ENCODE measurements at regions not wholly inside any gene's neighbourhood (a gene's known extent, or its start where the extent isn't known, plus 50 kb on each side); places are given as distances from the start of the nearest gene placed in this dataset.

DNA sequence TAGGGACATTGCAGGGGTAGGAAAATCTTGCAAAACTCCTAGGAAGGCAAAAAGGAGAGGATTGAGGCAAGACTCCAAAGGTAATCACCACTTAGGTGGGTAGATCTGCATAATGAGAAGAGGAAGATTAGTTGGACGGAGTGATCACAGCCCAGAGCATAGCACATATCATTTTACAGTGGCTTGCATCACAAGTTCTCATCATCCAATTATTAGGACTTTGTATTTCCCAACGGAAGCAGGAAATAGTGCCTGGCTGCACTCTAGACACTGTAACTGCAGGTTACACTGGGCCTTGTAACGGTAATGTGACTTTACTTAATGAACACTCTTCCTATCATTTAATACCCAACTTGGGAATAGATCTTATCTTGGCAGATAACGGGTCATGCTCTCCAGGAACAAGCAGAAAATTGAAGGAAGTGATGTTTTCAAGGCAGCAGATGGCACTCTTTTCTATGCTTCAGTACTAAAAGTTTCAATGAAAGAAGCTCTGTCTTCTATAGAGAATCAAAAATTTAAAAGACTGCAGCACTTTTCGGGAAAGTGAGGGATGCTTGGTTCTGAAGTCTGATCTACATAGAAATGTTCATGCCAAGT lies 101.9 kb upstream of the KCNMB2 start:
- no peak for TF ChIP-seq ZNF274 (IDR thresholded peaks at IDR 0.05; ENCODE audit: low read depth, low read length)
- H3K4me3 ChIP-seq (ENCODE audit: low read length) = no peak overlapping the region

DNA sequence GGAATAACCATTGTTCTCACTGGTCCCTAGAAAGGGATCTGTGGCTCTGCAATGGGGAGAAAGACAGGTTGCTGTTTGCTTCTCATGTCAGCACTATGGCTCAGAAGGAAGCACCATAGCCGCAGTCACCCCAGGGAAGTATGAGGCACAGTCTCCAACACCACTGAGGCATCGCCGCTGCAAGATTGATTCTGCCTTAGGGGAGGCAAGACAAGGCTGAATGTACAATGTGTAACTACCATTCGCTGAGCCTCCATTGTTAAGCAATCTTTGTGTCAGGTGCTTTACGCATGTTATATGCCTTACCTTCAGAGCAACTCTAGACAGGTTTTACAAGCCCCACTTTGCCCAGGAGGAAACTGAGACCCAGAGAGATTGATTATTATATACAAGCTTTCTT lies 100.7 kb upstream of the KCNMB2 start:
- TF ChIP-seq ZNF274 (IDR thresholded peaks at IDR 0.05; ENCODE audit: low read depth, low read length) = no peak
- no peak overlapping the region for H3K4me3 ChIP-seq (ENCODE audit: low read length)

DNA sequence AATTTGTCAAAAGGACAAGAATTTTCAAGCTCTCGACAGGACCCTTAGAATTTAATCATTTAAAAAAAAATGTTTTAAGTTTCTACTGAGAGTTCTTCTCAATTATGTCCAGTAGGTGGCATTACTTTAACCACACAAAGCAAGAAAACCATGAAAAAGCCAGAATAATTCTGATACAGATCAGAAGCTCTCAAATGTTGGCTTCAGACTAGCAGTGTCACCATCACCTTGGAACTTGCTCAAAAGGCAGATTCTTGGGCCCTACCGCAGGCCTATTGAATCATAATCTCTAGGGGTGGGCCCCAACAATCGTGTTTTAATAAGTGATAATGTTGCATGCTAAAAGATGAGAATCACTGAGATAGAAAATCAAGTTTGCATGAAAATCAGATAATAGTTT lies 99.5 kb upstream of the KCNMB2 start:
- TF ChIP-seq ZNF274 (IDR thresholded peaks at IDR 0.05; ENCODE audit: low read depth, low read length) = no peak
- H3K4me3 ChIP-seq (ENCODE audit: low read length) = no peak overlapping the region

- TF ChIP-seq ZNF274 (IDR thresholded peaks at IDR 0.05; ENCODE audit: low read depth, low read length) = no peak
- no peak overlapping the region for H3K4me3 ChIP-seq (ENCODE audit: low read length)
Observed at GRCh38 chr3:178437236-178437635, 99.0 kb upstream of the KCNMB2 start.

- no peak for TF ChIP-seq ZNF274 (IDR thresholded peaks at IDR 0.05; ENCODE audit: low read depth, low read length)
- no peak overlapping the region for H3K4me3 ChIP-seq (ENCODE audit: low read length)
Observed at GRCh38 chr3:178439504-178439903, 96.7 kb upstream of the KCNMB2 start.

GRCh38 chr3:178440043-178440442 lies 96.2 kb upstream of the KCNMB2 start:
- no peak for TF ChIP-seq ZNF274 (IDR thresholded peaks at IDR 0.05; ENCODE audit: low read depth, low read length)
- H3K4me3 ChIP-seq (ENCODE audit: low read length) = no peak overlapping the region

GRCh38 chr3:178443634-178444033 lies 92.6 kb upstream of the KCNMB2 start:
- TF ChIP-seq ZNF274 (IDR thresholded peaks at IDR 0.05; ENCODE audit: low read depth, low read length) = no peak
- no peak overlapping the region for H3K4me3 ChIP-seq (ENCODE audit: low read length)

- no peak for TF ChIP-seq ZNF274 (IDR thresholded peaks at IDR 0.05; ENCODE audit: low read depth, low read length)
- no peak overlapping the region for H3K4me3 ChIP-seq (ENCODE audit: low read length)
Observed at GRCh38 chr3:178445139-178445538, 91.1 kb upstream of the KCNMB2 start.

DNA sequence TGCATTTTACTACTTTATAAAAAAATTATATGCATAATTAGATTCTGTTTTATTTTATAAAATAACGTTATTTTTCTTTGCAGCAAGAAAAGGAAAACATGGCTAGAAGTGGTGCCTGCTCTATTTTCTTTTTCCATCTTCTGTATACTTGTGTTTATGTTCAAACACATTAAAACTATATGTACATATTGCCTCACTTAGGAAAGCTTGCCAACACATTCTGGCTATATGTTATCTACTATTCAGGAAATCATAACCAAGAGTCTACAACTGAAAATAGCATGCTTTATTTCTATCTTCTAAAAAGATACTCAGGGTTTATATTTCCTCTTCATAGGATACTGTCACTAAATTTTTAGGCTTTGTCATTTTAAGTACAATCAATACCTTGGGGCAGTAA lies 90.2 kb upstream of the KCNMB2 start:
- no peak overlapping the region for H3K4me3 ChIP-seq (ENCODE audit: low read length)
- TF ChIP-seq ZNF274 (IDR thresholded peaks at IDR 0.05; ENCODE audit: low read depth, low read length) = no peak

GRCh38 chr3:178450476-178450875 lies 85.8 kb upstream of the KCNMB2 start:
- no peak overlapping the region for H3K4me3 ChIP-seq (ENCODE audit: low read length)
- TF ChIP-seq ZNF274 (IDR thresholded peaks at IDR 0.05; ENCODE audit: low read depth, low read length) = no peak

GRCh38 chr3:178451799-178452198 lies 84.4 kb upstream of the KCNMB2 start:
- H3K4me3 ChIP-seq (ENCODE audit: low read length) = no peak overlapping the region
- no peak for TF ChIP-seq ZNF274 (IDR thresholded peaks at IDR 0.05; ENCODE audit: low read depth, low read length)

DNA sequence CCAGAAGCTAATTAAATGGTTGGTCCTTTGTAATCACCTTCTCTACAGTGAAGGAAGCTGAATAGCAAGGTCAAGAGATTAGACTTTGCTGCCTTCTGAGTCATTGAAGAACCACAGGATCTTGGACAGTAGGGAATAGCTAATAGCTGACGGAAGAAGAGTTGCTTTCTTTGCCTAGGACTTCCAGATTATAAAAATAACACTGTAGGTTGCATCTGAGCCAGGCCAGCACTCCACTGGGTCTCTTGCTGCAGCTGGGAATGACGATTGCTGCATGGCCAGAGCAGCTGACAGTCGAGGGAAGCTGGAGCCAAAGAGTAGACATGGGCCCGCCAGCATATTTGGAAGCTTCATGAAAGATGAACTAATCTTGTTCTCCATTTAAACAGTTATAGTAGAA lies 81.5 kb upstream of the KCNMB2 start:
- TF ChIP-seq ZNF274 (IDR thresholded peaks at IDR 0.05; ENCODE audit: low read depth, low read length) = no peak
- H3K4me3 ChIP-seq (ENCODE audit: low read length) = no peak overlapping the region

GRCh38 chr3:178455226-178455625 lies 81.0 kb upstream of the KCNMB2 start:
- TF ChIP-seq ZNF274 (IDR thresholded peaks at IDR 0.05; ENCODE audit: low read depth, low read length) = no peak
- H3K4me3 ChIP-seq (ENCODE audit: low read length) = no peak overlapping the region

- TF ChIP-seq ZNF274 (IDR thresholded peaks at IDR 0.05; ENCODE audit: low read depth, low read length) = no peak
- no peak overlapping the region for H3K4me3 ChIP-seq (ENCODE audit: low read length)
Observed at GRCh38 chr3:178455946-178456345, 80.3 kb upstream of the KCNMB2 start.

- H3K4me3 ChIP-seq (ENCODE audit: low read length) = no peak overlapping the region
- TF ChIP-seq ZNF274 (IDR thresholded peaks at IDR 0.05; ENCODE audit: low read depth, low read length) = no peak
Observed at GRCh38 chr3:178456621-178457285, 79.5 kb upstream of the KCNMB2 start.

DNA sequence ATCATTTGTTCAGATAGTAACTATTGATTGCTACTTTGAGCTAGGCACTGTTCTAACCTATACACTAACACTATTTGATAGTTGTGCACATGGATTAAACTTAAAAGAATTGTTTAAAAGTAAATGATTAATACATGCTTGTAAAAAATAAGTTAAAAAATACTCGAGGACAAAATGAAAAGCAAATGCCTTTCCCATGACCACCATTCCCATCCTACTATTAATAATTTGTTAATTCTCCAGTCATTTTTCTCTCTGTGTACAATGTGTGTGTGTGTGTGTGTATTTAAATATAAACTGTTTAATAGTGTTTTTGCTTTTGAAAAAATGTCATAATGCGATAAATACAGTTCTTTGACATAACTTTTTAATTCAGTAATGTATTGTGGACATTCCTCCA lies 78.7 kb upstream of the KCNMB2 start:
- no peak for TF ChIP-seq ZNF274 (IDR thresholded peaks at IDR 0.05; ENCODE audit: low read depth, low read length)
- no peak overlapping the region for H3K4me3 ChIP-seq (ENCODE audit: low read length)

Data from GM08714 (cell line).